SIG-M5 treated with dmso at 0.1 percent for 504 hours (cell line): ENCODE measurements at regions not wholly inside any gene's neighbourhood (a gene's known extent, or its start where the extent isn't known, plus 50 kb on each side); places are given as distances from the start of the nearest gene placed in this dataset.
"Not testable (repeated sequence)": the region's sequence is repeated elsewhere in the genome, so short reads cannot be mapped to it uniquely, and the experiment has no call there.

Source experiments
- DNase-seq: peaks from one replicate; lab custom pipeline; 2025; ENCODE audit not compliant: unreplicated experiment; lab: John Stamatoyannopoulos, UW

DNA sequence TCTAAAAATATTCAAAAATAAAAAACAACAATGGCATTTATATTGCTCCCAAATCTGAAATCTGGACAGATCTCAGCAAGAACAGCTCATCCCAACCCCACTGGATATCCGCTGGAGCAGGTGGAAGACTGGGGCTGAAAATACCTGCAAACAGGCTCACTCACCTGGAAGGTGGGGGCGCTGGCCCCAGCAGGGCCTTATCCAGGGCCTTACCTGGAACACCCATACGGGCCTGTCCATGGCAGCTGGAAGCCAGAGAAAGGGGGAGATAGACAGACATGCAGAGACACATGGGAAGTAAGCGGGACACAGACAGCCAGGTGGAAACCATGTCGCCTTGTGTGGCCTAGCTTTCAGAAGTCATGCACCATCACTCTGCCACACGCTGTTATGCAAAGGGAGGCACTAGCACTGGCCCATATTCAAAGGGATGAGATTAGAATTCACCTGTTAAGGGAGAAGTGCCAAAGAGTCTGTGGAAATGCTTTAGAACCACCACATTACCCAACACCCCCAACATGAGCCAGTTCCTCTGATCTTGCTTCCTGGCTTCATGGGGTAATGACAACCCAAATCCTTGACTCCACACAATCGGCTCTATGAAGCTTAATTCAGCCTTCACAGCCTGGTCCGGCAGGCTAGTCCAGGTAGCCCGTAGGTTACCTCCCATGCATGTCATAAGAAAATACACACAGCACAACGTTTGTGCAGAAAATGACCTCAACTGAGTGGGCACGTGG is 99.0 kb upstream of the CDYL start:
- no peak for DNase-seq

GRCh38 chr6:4676016-4676415 is 100.2 kb upstream of the CDYL start:
- no peak for DNase-seq

GRCh38 chr6:4675121-4675520 is 101.1 kb upstream of the CDYL start:
- DNase-seq, result no peak

- DNase-seq, result no peak
Observed at GRCh38 chr6:4673861-4674260, 102.3 kb upstream of the CDYL start.

- DNase-seq, result no peak
Observed at GRCh38 chr6:4672772-4673171, 103.4 kb upstream of the CDYL start.

- DNase-seq, result no peak
Observed at GRCh38 chr6:4671587-4672115, 104.6 kb upstream of the CDYL start.

DNA sequence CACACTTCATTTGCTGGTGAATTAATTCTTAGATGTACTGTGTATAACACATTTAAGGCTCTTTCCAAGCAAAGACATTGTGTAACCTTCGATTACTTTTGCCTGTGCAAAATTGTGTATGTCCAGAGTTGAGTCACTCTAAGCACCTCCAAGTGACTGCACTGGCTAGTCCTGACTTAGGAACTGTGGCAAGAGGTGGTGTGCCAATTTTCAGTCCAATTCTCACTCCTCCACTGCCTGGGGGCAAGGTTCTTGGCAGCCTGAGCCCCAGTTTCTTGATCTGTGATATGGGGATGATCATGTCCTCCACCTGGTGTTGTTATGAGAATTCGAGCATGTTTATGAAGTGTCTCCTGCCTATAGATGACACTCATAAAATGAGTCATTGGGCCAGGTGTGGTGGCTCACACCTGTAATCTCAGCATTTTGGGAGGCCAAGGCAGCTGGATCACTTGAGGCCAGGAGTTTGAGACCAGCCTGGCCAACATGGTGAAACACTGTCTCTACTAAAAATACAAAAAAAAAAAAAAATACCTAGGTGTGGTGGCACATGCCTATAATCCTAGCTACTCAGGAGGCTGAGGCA is 105.3 kb upstream of the CDYL start:
- DNase-seq, result no peak

DNA sequence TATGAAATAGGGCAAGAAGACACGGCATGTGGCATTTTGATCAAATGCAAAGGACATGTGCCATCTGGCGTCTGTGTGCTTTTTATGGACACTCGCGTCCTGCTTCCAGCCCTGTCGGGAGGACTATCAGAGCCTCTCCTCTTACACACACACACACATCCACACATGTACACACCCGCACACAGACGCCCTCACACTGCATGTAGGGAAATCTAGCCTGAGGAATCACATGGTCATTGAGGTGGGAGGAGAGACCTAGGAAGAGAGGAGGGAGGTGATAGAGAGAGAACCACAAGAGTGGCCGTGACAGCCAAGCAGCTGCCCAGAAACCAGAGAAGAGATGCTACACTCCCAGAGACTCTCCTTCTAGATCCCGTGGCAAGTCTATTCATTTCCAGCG is 105.9 kb upstream of the CDYL start:
- no peak for DNase-seq

DNA sequence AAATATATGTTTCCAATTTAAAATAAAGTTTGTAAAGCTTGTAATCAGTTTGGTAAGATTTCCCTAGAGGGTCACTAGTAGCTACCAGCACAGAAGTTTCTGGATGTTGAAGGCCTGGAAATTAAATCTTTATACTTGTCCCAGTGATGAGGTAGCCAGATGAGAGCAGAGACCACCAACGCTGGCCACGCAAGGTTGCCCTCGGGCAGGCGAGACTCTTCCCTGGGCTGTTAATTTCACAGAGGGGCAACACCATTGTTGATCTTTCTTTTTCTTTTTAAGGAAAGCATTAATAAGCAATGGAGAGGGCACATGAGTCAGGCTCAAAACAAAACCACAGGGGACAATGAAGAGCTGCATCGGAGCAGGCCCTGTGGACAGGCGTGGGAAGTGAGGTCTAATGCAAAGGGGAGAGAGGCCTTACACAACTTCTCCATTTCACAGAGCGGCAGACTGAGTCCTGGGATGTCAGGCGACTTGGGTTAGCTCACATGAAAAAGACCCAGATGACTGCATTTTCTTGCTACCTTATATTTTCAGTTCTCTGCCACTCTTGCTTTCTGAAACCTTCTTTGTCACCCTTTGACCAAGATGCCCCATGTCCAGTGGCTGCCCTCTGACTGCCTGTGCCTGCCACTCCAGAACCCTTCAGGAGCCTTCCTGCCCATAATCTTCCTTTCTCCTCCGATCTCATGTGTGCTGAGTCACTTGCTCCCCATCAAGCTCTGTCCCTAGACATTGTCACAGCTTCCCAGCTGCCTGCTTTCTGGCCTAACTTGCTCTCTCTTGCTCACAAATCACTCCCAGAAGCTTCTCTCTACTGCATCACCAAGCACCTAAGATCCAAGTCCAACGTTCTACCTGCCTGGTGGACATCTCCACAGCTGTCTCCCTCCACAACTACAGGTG is 107.7 kb upstream of the CDYL start:
- no peak for DNase-seq

DNA sequence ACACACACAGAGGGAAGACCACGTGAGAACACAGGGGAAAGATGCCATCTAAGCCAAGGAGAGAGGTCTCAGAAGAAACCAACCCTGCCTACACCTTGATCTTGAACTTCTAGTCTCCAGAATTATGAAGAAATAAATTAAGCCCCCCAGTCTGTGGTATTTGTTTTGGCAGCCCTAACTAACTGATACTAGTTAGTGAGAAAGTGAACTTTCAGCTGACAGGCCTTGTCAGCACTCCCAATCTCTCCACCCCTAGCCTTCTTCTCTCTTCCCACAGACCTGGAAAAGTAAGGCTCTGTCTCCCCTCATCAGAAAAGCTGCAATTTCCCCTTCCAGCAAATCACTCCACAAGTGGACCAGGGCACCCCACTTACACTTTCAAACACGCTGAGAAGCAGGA is 108.6 kb upstream of the CDYL start:
- DNase-seq, result no peak

- DNase-seq, result no peak
Observed at GRCh38 chr6:4666886-4667513, 109.2 kb upstream of the CDYL start.

GRCh38 chr6:4665489-4666417 is 110.5 kb upstream of the CDYL start:
- DNase-seq, result no peak

DNA sequence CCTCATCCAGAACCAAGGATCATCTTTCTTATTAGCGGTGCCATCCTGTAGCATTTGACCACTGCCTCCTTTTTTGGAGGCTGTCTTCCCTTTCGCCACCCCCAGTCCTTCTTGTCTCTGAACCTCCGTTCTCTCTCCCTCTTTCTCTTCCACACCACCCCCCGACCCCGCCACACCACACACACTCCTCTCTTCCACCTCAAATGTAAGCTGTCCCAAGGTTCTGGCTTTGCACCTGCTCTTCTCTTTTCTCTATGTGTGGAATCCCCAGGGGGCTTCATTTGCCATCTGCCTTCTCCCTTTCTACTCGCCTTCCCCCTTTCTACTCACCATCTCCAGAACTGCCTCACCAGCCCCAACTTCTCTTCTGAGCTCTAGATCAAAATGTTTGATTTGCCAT is 111.3 kb upstream of the CDYL start:
- no peak for DNase-seq

DNA sequence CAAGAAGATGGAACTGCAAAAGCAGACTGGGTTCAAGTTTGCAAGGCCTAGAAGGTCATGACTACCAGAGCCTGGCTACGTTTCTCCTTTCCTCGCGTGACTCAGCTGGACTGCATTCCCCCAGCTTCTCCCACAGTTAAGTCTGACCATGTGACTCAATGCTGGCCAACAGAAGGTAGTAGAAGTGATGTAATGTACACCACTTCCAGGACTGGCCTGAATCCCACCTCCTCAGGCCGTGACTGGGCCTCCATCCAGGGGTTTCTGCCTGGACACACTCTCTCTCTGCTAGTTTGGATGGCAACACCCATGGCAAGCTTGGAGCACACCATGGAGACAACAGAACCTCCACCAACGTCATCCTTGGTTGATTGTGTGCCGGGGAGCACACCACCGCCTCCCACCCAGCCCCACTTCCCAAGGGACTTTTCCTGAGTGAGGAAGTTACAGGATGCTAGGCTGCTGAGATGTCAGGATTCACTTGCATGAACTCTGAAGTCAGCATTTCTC is 112.0 kb upstream of the CDYL start:
- DNase-seq, result no peak

GRCh38 chr6:4662886-4663285 is 113.3 kb upstream of the CDYL start:
- no peak for DNase-seq

DNA sequence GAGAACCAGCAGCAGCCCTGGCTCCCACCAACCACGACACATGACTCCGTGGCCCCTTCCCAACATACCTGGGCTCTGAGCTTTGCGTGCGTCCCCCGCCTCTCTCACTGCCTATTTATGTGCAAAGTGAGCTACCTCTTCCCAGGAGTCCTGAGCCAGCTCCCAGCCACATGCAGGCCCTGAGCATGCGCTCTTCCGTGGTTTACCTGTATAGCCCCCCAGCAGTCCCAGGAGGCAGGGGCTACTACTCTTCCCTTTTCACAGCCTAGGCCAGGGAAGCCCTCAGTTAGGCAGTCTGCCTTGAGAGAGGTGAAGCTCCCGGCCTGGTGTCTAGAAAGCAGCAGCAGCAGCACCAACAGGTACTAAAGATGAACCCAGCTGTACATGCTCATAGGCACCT is 114.8 kb upstream of the CDYL start:
- no peak for DNase-seq

GRCh38 chr6:4660377-4661321 is 115.6 kb upstream of the CDYL start:
- no peak for DNase-seq

- DNase-seq, result not testable (repeated sequence)
Observed at GRCh38 chr6:4659719-4660118, 116.5 kb upstream of the CDYL start.

- no peak for DNase-seq
Observed at GRCh38 chr6:4658486-4658885, 117.7 kb upstream of the CDYL start.
